Stimulated activated memory B cell treated with anti-CD40 and anti-IgM and Interleukin-4, amounts not matched to agents 10 μg/mL and 1 μg/mL and 100 μg/mL, for 72 hours (primary cell): ENCODE measurements at regions not wholly inside any gene's neighbourhood (a gene's known extent, or its start where the extent isn't known, plus 50 kb on each side); places are given as distances from the start of the nearest gene placed in this dataset.

Experiments used
- ATAC-seq: fragments of 150-1000 bp; cut with Tn5 transposase; 2 replicates; pipeline ENCODE4 v1.10.0; 2021
- H3K27ac Mint-ChIP-seq: one replicate; pipeline ENCODE4 v1.8.0; 2022; ENCODE audit warnings: mild to moderate bottlenecking, mixed read lengths
- H3K27me3 Mint-ChIP-seq: one replicate; pipeline ENCODE4 v1.8.0; 2022; ENCODE audit warnings: mixed read lengths
- H3K36me3 Mint-ChIP-seq: one replicate; pipeline ENCODE4 v1.8.0; 2022; ENCODE audit warnings: mixed read lengths
- H3K4me1 Mint-ChIP-seq: one replicate; pipeline ENCODE4 v1.8.0; 2022; ENCODE audit warnings: mixed read lengths
- H3K4me3 Mint-ChIP-seq: one replicate; pipeline ENCODE4 v1.8.0; 2022; ENCODE audit warnings: mild to moderate bottlenecking, moderate library complexity, mixed read lengths
- H3K9me3 Mint-ChIP-seq: one replicate; pipeline ENCODE4 v1.8.0; 2022; ENCODE audit warnings: mixed read lengths

DNA sequence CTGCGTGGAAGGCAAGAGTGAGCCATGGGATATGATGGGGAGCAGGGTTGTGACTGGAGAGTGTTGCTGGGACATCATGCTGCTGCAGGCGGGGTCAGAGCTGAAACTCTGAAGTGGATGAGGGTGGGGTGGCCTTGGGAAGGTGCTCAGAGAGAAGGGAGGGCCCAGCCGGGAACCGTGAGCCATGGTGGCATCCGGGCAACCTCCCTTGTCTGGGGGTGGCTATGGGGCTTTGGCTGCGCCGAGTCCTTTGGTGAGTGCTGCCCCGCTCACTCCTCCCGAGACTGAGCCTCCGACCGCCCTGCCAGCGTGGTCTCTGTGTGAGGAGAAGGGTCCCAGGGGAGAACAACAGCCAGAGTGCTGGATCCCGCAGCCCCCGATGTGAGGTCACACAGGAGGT, 632.0 kb downstream of the BRD1 start:
- Mint-ChIP-seq H3K36me3 (no peaks in the 10 kb centered on the region), H3K4me1 (no peaks in the 10 kb centered on the region), H3K27ac (no peak overlapping the region), H3K9me3 (no peaks in the 10 kb centered on the region), H3K27me3 (no peaks in the 10 kb centered on the region), H3K4me3 (no peak overlapping the region)
- ATAC-seq: no peak

DNA sequence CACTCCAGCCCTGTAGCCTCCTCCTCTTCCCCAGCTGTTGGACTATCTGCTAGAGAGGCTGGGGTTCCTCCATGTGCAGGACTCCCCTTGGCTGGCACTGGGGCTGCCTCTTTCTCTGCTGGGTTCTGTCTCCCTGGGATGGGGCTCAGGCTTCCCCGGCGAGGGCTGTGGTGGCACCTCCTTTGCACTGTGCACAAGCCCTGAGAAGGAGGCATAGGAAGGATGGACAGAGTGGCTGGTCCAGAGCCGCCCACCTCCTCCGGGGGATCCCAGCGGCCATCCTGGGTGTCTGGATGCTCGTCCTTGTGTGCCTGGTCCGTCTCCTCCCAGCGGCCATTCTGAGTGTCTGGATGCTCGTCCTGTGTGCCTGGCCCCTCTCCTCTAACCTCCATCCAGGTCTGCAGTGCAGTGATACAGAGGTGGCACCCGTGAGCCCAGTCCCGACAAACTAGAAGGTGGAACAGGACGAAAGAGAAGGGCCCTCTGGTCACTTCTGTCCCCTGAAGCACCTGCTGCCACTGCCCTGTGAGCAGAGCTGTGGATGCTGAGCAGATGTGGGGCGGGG, 633.7 kb downstream of the BRD1 start:
- Mint-ChIP-seq H3K9me3 (no peaks in the 10 kb centered on the region), H3K36me3 (no peaks in the 10 kb centered on the region), H3K27ac (no peak overlapping the region), H3K27me3 (peaks cover 12% of the 10 kb centered on the region), H3K4me3 (no peak overlapping the region), H3K4me1 (no peaks in the 10 kb centered on the region)
- no peak for ATAC-seq

DNA sequence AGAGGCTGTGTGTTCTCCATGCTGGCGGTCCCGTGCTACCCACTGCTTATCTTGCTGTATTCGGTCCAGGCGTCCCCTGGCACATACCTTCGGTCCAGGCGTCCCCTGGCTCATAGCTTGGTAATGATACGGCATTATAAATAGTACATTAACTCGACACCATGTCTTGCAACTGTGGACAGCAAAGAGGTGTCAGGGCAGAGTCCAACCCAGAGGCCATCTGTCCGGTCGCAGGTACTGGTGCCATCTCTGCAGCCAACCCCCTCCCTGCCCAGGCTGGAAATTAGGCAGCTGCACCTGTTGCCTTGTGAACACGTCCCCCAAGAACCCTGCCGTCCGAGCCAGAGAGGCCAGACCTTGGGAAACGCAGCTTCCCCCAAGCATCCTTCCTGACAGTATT, 634.3 kb downstream of the BRD1 start:
- ATAC-seq: no peak
- no peak overlapping the region for H3K4me3 Mint-ChIP-seq
- no peaks in the 10 kb centered on the region for H3K4me1 Mint-ChIP-seq
- H3K9me3 Mint-ChIP-seq: peaks cover 2% of the 10 kb centered on the region
- H3K27me3 Mint-ChIP-seq: peaks cover 16% of the 10 kb centered on the region
- H3K36me3 Mint-ChIP-seq: no peaks in the 10 kb centered on the region
- no peak overlapping the region for H3K27ac Mint-ChIP-seq

DNA sequence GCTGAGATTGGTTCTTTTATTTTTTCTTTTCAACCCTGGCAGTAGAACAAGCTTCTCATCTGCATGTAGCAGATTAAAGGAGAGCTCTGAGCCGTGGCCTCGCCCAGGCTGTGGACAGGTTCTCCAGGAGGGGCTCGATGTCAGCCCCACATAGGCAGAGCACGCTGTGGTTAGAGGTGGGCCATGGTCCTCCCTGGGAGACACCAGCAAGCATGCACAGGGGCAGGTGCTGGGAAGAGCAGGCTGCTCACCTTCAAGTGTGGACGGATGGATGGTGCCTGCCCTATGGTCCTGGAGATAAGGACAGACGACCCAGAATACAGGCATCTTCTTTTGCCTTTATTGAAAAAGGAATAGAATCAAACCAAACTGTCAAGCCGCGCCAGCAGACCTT, 634.8 kb downstream of the BRD1 start:
- H3K27me3 Mint-ChIP-seq: peaks cover 21% of the 10 kb centered on the region
- H3K9me3 Mint-ChIP-seq: peaks cover 6% of the 10 kb centered on the region
- no peak overlapping the region for H3K4me3 Mint-ChIP-seq
- no peak for ATAC-seq
- H3K27ac Mint-ChIP-seq: no peak overlapping the region
- no peaks in the 10 kb centered on the region for H3K36me3 Mint-ChIP-seq
- no peaks in the 10 kb centered on the region for H3K4me1 Mint-ChIP-seq

DNA sequence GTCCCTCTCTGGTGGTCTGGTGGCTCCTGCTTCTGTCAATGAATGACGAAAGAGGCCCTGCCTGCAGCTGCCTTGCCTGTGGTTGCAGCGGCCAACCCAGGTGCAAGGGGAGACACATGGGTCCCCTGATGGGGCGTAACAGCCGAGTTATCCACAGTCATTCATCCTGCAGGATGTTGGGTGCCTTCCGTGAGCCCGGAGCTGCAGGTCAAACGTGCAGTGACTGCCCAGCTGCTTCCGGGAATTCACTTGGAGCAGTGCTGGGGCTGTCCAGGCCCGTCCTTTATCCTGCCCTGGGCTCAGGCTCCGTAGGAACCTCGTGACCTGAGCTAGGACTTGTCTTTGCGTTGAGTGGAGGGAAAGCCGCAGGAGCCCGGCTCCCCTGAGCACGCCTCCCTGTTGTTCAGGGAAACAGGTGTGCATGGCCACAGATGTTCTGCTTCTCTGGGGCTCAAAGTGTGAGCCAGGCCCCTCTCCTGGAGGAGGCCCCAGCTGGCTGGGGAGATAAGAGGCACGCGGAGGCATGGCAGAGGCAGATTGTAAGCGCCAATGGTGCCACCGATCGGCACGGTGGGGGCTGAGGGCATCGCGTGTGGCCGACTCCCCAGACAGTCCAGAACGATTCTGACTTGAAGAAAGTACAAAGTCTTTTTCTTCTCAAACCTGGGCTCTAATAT, 635.4 kb downstream of the BRD1 start:
- Mint-ChIP-seq H3K4me3 (no peak overlapping the region), H3K27me3 (peaks cover 21% of the 10 kb centered on the region), H3K9me3 (peaks cover 6% of the 10 kb centered on the region), H3K27ac (no peak overlapping the region), H3K4me1 (no peaks in the 10 kb centered on the region), H3K36me3 (no peaks in the 10 kb centered on the region)
- no peak for ATAC-seq

DNA sequence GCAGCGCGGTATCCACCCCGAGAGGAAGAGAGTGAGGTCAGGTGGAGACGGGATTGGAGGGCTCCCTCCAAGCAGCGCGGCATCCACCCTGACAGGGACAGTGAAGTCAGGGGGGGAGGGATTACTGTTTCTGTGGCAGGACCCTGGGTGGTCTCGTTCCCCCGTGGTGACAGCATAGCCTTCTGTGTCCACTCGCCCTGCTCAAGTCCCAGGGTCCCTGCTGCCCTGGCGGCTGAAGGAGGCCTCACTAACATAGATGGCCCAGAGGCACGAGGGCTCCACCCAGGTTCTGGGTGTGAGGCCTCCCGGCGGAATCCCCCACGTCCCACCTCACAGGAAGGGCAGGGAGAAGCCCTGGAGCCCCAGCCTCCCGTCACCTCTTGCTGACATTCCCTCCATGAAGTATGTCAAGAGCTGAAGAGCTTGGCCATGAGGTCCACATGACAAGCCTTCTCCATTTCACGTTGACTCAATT, 636.1 kb downstream of the BRD1 start:
- Mint-ChIP-seq H3K4me1 (no peaks in the 10 kb centered on the region), H3K27ac (no peak overlapping the region), H3K9me3 (peaks cover 6% of the 10 kb centered on the region), H3K4me3 (no peak overlapping the region), H3K27me3 (peaks cover 21% of the 10 kb centered on the region), H3K36me3 (no peaks in the 10 kb centered on the region)
- no peak for ATAC-seq

DNA sequence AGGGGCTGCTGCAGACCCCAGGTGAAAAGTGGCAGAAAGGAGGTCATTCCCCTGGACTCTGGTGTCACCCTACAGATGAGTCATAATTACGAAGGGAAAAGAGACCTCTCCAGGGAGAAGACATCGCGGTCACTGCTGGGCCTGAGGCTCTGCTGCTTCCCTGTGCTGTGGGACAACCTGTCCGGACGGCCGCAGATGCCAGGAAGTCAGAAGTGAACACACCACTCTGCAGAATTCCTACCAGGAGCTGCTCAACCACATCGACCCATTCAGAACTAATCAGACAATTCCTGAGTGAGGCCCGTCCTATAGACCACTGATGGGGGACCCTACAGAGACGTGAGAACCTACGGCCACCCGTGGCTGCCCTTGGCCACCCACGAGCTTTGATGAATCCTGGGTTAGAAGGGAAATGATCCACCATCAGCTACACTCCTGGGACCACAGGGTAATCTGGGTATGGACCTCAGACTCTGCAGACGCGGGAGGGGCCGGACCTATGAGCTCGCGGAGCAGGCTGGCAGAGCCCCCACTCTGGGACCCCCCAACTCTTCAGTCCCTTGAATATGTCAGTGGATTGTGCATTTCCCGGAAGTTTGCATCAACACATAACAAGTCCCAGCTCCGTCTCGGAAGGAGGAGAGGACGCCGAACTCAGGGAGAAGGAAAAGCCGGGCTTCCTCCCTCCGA, 636.7 kb downstream of the BRD1 start:
- H3K27me3 Mint-ChIP-seq: peaks cover 21% of the 10 kb centered on the region
- no peak overlapping the region for H3K4me3 Mint-ChIP-seq
- H3K27ac Mint-ChIP-seq: no peak overlapping the region
- H3K4me1 Mint-ChIP-seq: no peaks in the 10 kb centered on the region
- no peak for ATAC-seq
- no peaks in the 10 kb centered on the region for H3K36me3 Mint-ChIP-seq
- H3K9me3 Mint-ChIP-seq: peaks cover 6% of the 10 kb centered on the region

DNA sequence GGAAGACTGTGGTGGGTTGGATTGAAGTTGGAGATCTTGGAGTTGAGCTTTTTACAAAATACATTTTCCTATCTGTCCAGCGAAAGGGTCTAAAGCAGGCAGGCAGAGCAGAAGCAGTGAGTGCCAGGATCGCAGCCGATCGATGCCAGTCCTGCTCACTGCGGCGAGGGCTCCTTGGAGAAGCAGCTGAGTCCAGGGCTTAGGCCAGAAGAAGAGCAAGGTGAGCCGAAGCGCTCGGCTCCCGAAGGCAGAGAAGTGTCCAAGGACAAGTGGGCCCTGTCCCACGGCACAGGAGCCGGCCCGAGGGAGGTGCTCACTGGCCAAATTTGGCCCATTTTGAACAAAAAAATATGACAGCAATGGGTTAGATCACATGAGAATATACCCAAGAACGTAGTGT, 637.8 kb downstream of the BRD1 start:
- H3K27me3 Mint-ChIP-seq: peaks cover 21% of the 10 kb centered on the region
- H3K4me1 Mint-ChIP-seq: no peaks in the 10 kb centered on the region
- no peak overlapping the region for H3K4me3 Mint-ChIP-seq
- ATAC-seq: no peak
- H3K9me3 Mint-ChIP-seq: peaks cover 10% of the 10 kb centered on the region
- no peaks in the 10 kb centered on the region for H3K36me3 Mint-ChIP-seq
- no peak overlapping the region for H3K27ac Mint-ChIP-seq

DNA sequence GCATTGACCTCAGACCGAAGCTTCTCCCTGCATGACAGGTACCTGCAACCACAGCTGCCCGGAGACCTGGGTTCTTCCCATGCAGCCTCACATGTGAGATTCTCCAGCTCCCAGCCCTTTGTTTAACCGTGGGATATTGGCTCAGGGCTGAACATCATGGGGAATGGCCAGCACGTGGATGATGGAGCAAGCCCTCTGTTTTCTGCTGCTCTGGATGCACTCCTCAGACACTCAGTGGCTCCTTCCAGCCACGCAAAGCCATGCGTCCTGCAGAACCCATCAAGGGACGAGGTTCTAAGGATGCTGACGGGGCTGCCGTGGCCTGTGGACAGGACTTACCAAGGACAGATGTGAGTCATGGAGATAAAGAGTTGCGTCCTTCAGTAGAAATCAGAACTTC, 639.1 kb downstream of the BRD1 start:
- ATAC-seq: no peak
- H3K9me3 Mint-ChIP-seq: peaks cover 10% of the 10 kb centered on the region
- H3K36me3 Mint-ChIP-seq: no peaks in the 10 kb centered on the region
- H3K4me3 Mint-ChIP-seq: no peak overlapping the region
- H3K4me1 Mint-ChIP-seq: no peaks in the 10 kb centered on the region
- H3K27ac Mint-ChIP-seq: no peak overlapping the region
- peaks cover 21% of the 10 kb centered on the region for H3K27me3 Mint-ChIP-seq

DNA sequence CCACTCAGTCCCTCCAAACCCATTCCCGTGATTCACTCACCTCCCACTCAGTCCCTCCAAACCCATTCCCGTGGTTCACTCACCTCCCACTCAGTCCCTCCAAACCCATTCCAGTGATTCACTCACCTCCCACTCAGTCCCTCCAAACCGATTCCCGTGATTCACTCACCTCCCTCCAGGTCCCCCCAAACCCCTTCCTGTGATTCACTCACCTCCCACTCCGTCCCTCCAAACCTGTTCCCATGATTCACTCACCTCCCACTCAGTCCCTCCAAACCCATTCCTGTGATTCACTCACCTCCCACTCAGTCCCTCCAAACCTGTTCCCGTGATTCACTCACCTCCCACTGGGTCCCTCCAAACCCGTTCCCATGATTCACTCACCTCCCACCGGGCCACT, 639.6 kb downstream of the BRD1 start:
- H3K36me3 Mint-ChIP-seq: no peaks in the 10 kb centered on the region
- peaks cover 21% of the 10 kb centered on the region for H3K27me3 Mint-ChIP-seq
- no peak overlapping the region for H3K27ac Mint-ChIP-seq
- H3K4me3 Mint-ChIP-seq: no peak overlapping the region
- peaks cover 10% of the 10 kb centered on the region for H3K9me3 Mint-ChIP-seq
- no peaks in the 10 kb centered on the region for H3K4me1 Mint-ChIP-seq
- no peak for ATAC-seq

DNA sequence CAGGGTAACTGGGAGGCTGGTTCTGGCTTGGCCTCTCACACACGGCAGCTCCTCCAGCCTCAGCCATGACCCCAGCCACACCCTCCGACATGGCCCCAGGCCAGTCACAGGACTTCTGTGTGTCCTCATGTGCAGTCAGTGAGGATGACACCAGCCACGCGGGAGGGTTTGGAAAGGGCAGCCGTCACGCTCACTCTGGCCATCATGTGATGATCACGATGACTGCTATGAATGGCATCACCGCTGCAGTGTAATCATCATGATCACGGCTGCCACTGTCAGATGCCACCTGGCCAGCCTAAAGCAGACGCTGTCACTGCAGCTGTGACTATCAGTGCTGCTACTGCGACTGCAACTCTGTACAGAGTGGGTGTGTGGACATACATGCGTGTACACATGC, 640.9 kb downstream of the BRD1 start:
- no peak overlapping the region for H3K4me3 Mint-ChIP-seq
- H3K27me3 Mint-ChIP-seq: peaks cover 21% of the 10 kb centered on the region

DNA sequence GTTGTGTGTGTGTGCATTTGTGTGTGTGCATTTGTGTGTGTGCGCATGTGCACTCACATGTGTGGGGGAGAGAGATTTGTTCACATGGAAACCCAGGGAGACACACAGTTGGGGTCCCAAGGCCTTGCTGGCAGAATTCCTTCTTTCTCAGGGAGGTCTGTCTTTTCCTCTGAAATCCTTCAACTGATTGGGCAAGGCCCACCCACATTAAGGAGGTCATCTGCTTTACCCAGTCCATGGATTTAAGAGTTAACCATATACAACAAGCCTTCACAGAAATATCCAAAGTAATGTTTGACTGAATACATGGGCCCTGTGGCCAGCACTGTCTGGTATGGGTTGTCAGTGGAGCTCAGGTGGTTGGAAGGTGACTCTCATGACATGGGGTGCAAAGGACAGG, 641.4 kb downstream of the BRD1 start:
- ATAC-seq: no peak
- no peaks in the 10 kb centered on the region for H3K36me3 Mint-ChIP-seq
- peaks cover 10% of the 10 kb centered on the region for H3K9me3 Mint-ChIP-seq
- H3K4me3 Mint-ChIP-seq: no peak overlapping the region
- peaks cover 21% of the 10 kb centered on the region for H3K27me3 Mint-ChIP-seq
- no peak overlapping the region for H3K27ac Mint-ChIP-seq
- no peaks in the 10 kb centered on the region for H3K4me1 Mint-ChIP-seq

More for the DNA sequence above, 640.9 kb downstream of the BRD1 start:
- Mint-ChIP-seq H3K36me3 (no peaks in the 10 kb centered on the region), H3K4me1 (no peaks in the 10 kb centered on the region), H3K9me3 (peaks cover 10% of the 10 kb centered on the region), H3K27ac (no peak overlapping the region)
- ATAC-seq: no peak

DNA sequence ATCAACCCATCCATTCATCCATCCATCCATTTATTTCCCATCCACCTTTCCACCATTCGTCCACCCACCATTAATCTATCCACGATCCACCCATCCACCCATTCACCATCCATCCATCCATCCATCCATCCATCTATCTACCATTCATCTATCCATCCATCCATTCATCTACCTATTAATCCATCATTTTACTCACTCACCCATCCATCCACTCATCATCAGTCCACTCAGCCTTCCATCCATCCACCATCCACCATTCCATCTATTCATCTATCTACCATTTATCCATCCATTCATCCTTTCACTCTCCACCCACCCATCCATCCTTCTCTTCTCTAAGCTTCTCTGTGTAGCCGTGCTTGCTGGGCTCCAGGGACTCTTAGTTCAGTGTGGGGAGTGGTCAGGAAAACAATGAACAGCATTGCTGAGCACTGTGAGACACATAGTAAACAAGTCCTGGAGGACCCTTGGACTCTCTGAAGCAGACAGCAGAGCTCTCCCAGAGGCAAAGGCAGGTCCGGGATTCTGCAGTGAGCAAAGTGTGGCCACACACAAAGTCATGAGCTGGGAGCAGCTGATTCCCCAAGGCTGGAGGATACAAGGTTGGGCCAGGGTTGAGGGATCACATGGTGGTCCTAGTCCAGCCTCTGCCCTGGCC, 642.2 kb downstream of the BRD1 start:
- peaks cover 21% of the 10 kb centered on the region for H3K27me3 Mint-ChIP-seq
- peaks cover 10% of the 10 kb centered on the region for H3K9me3 Mint-ChIP-seq
- H3K4me1 Mint-ChIP-seq: no peaks in the 10 kb centered on the region
- no peak overlapping the region for H3K27ac Mint-ChIP-seq
- H3K4me3 Mint-ChIP-seq: no peak overlapping the region
- no peak for ATAC-seq
- H3K36me3 Mint-ChIP-seq: no peaks in the 10 kb centered on the region

DNA sequence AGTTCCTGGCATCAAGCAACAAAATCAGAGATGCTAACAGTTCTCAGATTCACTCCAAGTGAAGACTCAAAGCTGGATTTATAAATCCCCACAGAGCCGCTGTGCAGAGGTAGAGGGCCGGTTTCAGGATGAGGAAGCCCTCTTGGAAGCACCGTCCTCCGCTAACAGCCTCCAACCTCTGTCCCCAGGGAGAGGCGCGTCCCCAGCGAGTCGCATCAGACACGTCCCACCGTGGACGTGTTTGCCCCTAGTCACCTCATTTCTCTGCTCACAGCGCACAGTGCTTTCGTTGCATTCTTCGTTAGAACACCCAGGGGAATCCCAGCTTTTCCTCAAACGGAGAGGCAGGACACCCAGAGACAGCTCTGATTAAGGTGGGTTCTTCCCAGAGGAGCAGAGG, 642.9 kb downstream of the BRD1 start:
- H3K9me3 Mint-ChIP-seq: peaks cover 10% of the 10 kb centered on the region
- no peak overlapping the region for H3K4me3 Mint-ChIP-seq
- no peaks in the 10 kb centered on the region for H3K4me1 Mint-ChIP-seq
- H3K36me3 Mint-ChIP-seq: no peaks in the 10 kb centered on the region
- H3K27me3 Mint-ChIP-seq: peaks cover 14% of the 10 kb centered on the region
- ATAC-seq: no peak
- H3K27ac Mint-ChIP-seq: no peak overlapping the region

DNA sequence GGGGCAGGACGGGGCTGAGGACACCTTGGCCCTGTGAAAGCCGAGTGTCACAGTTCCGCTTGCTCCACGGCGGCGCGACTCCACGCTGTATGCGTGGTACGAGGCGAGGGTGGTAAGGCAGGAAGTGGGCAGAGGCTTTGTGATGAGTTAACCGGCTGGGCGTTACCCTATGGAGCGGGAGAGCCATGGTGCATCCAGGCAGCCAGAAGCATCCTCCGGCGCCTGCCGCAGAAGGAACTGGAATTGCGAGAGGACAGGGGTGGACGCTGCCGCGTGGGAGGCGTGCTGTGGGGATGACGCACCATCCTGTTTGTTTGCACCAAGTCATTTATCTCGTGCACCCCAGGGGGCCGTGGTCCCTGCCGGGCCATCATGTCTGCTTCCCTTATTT, 643.9 kb downstream of the BRD1 start:
- Mint-ChIP-seq H3K4me3 (no peak overlapping the region), H3K36me3 (no peaks in the 10 kb centered on the region), H3K27ac (no peak overlapping the region), H3K9me3 (peaks cover 10% of the 10 kb centered on the region), H3K27me3 (peaks cover 9% of the 10 kb centered on the region), H3K4me1 (no peaks in the 10 kb centered on the region)
- no peak for ATAC-seq
